SU-DHL-6 (cell line): ENCODE measurements at regions not wholly inside any gene's neighbourhood (a gene's known extent, or its start where the extent isn't known, plus 50 kb on each side); places are given as distances from the start of the nearest gene placed in this dataset.

Experiments
- CTCF ChIP-seq: fragments of 200-600 bp; sonication (generic); IDR thresholded peaks from one replicate; pipeline ENCODE4 v1.5.1; 2017; ENCODE audit warnings: antibody characterized with exemption, mild to moderate bottlenecking, low read length, moderate library complexity; ENCODE audit not compliant: insufficient read depth, poor library complexity, severe bottlenecking
- EZH2phosphoT487 ChIP-seq: fragments of 200-600 bp; sonication (generic), shearing (Covaris generic); conservative IDR thresholded peaks from 2 replicates; pipeline ENCODE4 v1.6.1; 2018; ENCODE audit warnings: mild to moderate bottlenecking, antibody characterized with exemption, low read length, moderate library complexity, mixed read lengths

GRCh38 chr2:220628252-220628651 is 943.9 kb downstream of the EPHA4 start:
- TF ChIP-seq EZH2phosphoT487 = no peak
- no peak for TF ChIP-seq CTCF
